ENCODE measurements at regions not wholly inside any gene's neighbourhood (a gene's known extent, or its start where the extent isn't known, plus 50 kb on each side); places are given as distances from the start of the nearest gene placed in this dataset.

DNA sequence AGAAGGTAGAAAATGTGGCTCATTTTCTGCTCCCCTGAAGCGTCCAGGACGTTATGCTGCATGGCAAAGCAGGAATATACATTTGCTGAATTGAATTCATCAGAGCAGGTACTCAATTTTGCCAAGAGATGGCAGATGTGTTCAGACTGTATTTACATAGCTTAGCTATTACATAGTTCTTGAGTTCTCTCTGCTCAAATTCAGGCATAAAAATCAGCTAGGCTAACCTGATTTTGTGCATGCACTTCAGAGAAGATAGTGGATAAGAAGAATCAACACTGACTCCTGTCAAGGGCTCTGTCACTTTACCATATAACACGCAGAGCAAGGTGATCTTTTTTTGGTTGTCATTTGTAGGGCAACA, 209.2 kb upstream of the FAM3C start:
- no peak overlapping the region for H3K4me3 ChIP-seq (ENCODE audit: low read depth in 1 of 5, low read length in 5 of 5)
- no peaks in the 10 kb centered on the region for H3K9me3 ChIP-seq (ENCODE audit: control insufficient read depth in 5 of 5, low read length in 5 of 5)
- no peak overlapping the region for H3K27ac ChIP-seq (ENCODE audit: low read depth, low read length)
- no peaks in the 10 kb centered on the region for H3K27me3 ChIP-seq (ENCODE audit: control insufficient read depth in 5 of 5, insufficient read depth in 4 of 5, low read length in 5 of 5)
- H3K4me1 ChIP-seq (ENCODE audit: control insufficient read depth in 5 of 5, insufficient read depth in 5 of 5, low read length in 5 of 5) = peaks cover 0 to 4% (median 0%) of the 10 kb centered on the region in 5 donors
- H3K9ac ChIP-seq (ENCODE audit: low read length in 5 of 5) = no peak overlapping the region
- no peaks in the 10 kb centered on the region for H3K36me3 ChIP-seq (ENCODE audit: control insufficient read depth in 5 of 5, insufficient read depth in 5 of 5, low read length in 5 of 5)

DNA sequence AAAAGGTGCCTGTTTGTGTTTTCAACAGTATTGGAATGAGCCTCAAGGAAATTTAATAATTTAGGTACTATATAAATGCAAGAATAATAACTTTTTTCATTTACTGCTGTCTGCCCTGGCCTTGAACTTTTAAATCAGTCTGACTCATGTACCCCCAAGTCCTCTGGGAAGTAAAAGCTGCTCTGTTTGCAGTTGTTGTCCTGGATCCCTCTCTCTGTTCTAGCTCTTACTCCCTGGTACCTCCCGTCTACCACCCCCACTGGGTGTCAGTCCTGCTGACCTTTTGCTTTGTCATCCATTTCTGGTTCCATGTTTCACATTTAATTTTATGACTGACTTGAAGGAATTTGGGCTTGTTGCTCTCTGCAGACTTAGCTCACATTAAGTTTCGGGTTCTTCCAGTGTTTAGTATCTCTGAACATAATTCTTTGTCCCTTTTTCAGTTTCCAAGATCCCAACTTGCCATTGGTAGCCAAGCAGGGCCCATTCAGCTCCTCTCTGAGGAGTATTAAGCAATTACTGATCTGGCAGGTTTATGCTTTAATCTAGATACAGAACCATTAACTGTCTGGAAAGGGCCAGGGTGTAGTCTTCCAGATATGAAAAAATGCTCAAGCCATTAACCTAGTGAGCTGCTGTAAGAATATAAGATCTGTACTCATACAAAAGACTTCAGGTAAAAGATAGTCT, 208.7 kb upstream of the FAM3C start:
- peaks cover 0 to 4% (median 0%) of the 10 kb centered on the region in 5 donors for H3K4me1 ChIP-seq (ENCODE audit: control insufficient read depth in 5 of 5, insufficient read depth in 5 of 5, low read length in 5 of 5)
- H3K27me3 ChIP-seq (ENCODE audit: control insufficient read depth in 5 of 5, insufficient read depth in 4 of 5, low read length in 5 of 5) = no peaks in the 10 kb centered on the region
- H3K27ac ChIP-seq (ENCODE audit: low read depth, low read length) = no peak overlapping the region
- H3K4me3 ChIP-seq (ENCODE audit: low read depth in 1 of 5, low read length in 5 of 5) = no peak overlapping the region
- H3K36me3 ChIP-seq (ENCODE audit: control insufficient read depth in 5 of 5, insufficient read depth in 5 of 5, low read length in 5 of 5) = no peaks in the 10 kb centered on the region
- no peak overlapping the region for H3K9ac ChIP-seq (ENCODE audit: low read length in 5 of 5)
- peaks cover 0 to 3% (median 2%) of the 10 kb centered on the region in 5 donors for H3K9me3 ChIP-seq (ENCODE audit: control insufficient read depth in 5 of 5, low read length in 5 of 5)

DNA sequence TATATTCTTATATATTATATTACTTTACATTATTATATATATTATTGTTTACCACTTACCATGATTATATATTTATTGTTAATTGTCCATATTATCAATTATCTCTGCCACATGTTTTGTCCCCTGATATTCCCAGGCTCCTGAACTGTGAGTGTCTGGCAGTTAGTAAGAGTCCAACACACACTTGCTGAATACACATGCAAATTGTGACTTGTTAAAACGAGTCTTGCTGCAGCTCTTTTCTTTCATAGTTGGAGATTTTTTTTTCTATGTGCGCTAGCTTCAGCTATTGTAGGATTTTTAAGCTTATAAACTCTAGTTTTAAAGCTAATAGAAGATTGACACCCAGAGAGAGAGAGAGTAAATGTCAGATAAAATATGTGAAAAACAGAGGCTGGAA, 207.8 kb upstream of the FAM3C start:
- Histone ChIP-seq H3K36me3 (ENCODE audit: control insufficient read depth in 5 of 5, insufficient read depth in 5 of 5, low read length in 5 of 5) (no peaks in the 10 kb centered on the region), H3K27ac (ENCODE audit: low read depth, low read length) (no peak overlapping the region), H3K4me1 (ENCODE audit: control insufficient read depth in 5 of 5, insufficient read depth in 5 of 5, low read length in 5 of 5) (peaks cover 0 to 4% (median 0%) of the 10 kb centered on the region in 5 donors)

DNA sequence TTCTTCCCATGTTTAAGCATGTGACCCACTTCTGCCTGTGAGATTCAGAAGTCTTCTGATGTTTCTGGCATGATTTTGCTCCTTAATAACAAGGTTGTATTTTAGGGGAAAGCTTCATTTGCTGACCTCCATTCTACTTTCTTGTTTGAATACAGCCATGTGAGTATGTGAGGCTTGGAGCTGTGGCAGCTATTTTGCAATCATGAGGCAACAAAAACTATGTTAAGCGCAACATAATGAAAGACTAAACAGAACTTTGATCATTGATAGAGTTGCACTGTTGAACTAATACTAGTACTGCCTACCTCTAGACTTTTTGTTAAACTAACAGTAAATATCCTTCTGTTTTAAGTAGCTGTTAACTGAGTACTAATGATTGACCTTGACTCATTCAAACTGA, 203.8 kb upstream of the FAM3C start:
- Histone ChIP-seq H3K4me1 (ENCODE audit: control insufficient read depth in 5 of 5, insufficient read depth in 5 of 5, low read length in 5 of 5) (peaks cover 0 to under 1% (median 0%) of the 10 kb centered on the region in 5 donors), H3K4me3 (ENCODE audit: low read depth in 1 of 5, low read length in 5 of 5) (no peak overlapping the region), H3K27me3 (ENCODE audit: control insufficient read depth in 5 of 5, insufficient read depth in 4 of 5, low read length in 5 of 5) (no peaks in the 10 kb centered on the region), H3K9me3 (ENCODE audit: control insufficient read depth in 5 of 5, low read length in 5 of 5) (peaks cover 3 to 9% (median 4%) of the 10 kb centered on the region in 5 donors), H3K9ac (ENCODE audit: low read length in 5 of 5) (no peak overlapping the region), H3K27ac (ENCODE audit: low read depth, low read length) (no peak overlapping the region), H3K36me3 (ENCODE audit: control insufficient read depth in 5 of 5, insufficient read depth in 5 of 5, low read length in 5 of 5) (no peaks in the 10 kb centered on the region)

More for the DNA sequence above, 207.8 kb upstream of the FAM3C start:
- no peaks in the 10 kb centered on the region for H3K27me3 ChIP-seq (ENCODE audit: control insufficient read depth in 5 of 5, insufficient read depth in 4 of 5, low read length in 5 of 5)
- H3K9me3 ChIP-seq (ENCODE audit: control insufficient read depth in 5 of 5, low read length in 5 of 5) = peaks cover 0 to 4% (median 3%) of the 10 kb centered on the region in 5 donors
- no peak overlapping the region for H3K9ac ChIP-seq (ENCODE audit: low read length in 5 of 5)
- H3K4me3 ChIP-seq (ENCODE audit: low read depth in 1 of 5, low read length in 5 of 5) = no peak overlapping the region

DNA sequence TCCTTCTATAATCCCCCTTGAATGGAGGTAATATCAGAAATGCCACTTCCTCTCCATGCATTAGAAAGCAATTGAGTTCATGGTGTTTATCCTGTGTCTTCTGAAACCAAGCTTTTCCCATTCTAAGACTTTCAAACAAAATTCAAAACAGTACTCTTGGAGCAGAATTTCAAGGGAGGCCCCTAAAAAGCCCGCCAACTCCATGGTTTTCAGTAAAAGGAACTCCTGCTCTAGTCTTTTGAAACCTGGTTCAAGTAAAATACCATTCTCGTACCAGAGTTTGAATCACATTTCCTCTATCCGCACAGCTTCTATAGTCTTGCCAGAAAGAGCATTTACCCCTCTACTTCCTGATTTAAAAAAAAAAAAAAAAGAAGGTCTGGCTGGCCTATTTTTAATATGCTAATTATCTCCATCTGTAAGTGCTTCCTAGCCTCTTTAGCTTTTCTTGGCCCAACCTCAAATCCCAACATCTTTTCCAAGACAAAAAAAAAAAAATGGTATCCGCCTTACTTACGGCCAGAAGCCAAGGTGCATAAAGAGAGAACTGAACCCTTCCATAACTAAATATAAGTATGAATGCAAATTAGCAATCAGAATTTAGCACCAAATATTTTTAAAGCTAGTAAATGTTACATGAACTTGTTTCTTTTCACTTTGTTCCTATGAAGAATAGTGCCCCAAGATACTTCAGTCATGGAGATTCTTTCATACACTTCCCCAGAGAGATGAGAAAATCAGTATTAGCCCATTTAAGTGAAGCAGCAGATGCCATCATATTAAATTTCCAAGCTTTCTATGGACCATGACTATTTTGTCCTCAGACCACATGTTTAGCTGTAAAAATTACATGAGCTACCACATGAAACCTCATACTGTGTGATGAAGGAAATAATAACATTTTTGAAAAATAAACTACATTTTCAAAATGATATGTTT, 199.9 kb upstream of the FAM3C start:
- no peaks in the 10 kb centered on the region for H3K27me3 ChIP-seq (ENCODE audit: control insufficient read depth in 5 of 5, insufficient read depth in 4 of 5, low read length in 5 of 5)
- H3K4me3 ChIP-seq (ENCODE audit: low read depth in 1 of 5, low read length in 5 of 5) = no peak overlapping the region
- no peaks in the 10 kb centered on the region for H3K36me3 ChIP-seq (ENCODE audit: control insufficient read depth in 5 of 5, insufficient read depth in 5 of 5, low read length in 5 of 5)
- peaks cover 3 to 14% (median 4%) of the 10 kb centered on the region in 5 donors for H3K9me3 ChIP-seq (ENCODE audit: control insufficient read depth in 5 of 5, low read length in 5 of 5)
- no peaks in the 10 kb centered on the region for H3K4me1 ChIP-seq (ENCODE audit: control insufficient read depth in 5 of 5, insufficient read depth in 5 of 5, low read length in 5 of 5)
- H3K9ac ChIP-seq (ENCODE audit: low read length in 5 of 5) = no peak overlapping the region
- H3K27ac ChIP-seq (ENCODE audit: low read depth, low read length) = no peak overlapping the region

DNA sequence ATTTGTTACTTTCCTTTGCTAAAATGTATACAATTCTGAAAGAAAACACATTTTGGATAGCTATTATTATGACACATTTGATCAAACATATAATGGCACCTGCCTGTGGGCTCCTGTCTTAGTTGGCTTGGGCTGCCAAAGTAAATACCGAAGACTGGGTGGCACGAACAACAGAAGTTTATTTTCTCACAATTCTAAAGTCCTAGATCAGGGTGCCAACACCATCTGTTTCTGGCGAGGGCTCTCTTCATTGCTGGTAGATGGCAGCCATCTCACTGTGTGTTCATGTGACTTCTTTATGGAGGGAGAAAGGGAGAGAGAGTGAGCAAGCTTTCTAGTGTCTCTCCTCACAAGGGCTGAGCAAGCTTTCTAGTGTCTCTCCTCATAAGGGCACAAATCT, 195.8 kb upstream of the FAM3C start:
- no peak overlapping the region for H3K9ac ChIP-seq (ENCODE audit: low read length in 5 of 5)
- peaks cover 0 to 5% (median 0%) of the 10 kb centered on the region in 5 donors for H3K9me3 ChIP-seq (ENCODE audit: control insufficient read depth in 5 of 5, low read length in 5 of 5)
- no peaks in the 10 kb centered on the region for H3K36me3 ChIP-seq (ENCODE audit: control insufficient read depth in 5 of 5, insufficient read depth in 5 of 5, low read length in 5 of 5)
- H3K4me3 ChIP-seq (ENCODE audit: low read depth in 1 of 5, low read length in 5 of 5) = no peak overlapping the region
- no peaks in the 10 kb centered on the region for H3K27me3 ChIP-seq (ENCODE audit: control insufficient read depth in 5 of 5, insufficient read depth in 4 of 5, low read length in 5 of 5)
- H3K27ac ChIP-seq (ENCODE audit: low read depth, low read length) = no peak overlapping the region
- no peaks in the 10 kb centered on the region for H3K4me1 ChIP-seq (ENCODE audit: control insufficient read depth in 5 of 5, insufficient read depth in 5 of 5, low read length in 5 of 5)

DNA sequence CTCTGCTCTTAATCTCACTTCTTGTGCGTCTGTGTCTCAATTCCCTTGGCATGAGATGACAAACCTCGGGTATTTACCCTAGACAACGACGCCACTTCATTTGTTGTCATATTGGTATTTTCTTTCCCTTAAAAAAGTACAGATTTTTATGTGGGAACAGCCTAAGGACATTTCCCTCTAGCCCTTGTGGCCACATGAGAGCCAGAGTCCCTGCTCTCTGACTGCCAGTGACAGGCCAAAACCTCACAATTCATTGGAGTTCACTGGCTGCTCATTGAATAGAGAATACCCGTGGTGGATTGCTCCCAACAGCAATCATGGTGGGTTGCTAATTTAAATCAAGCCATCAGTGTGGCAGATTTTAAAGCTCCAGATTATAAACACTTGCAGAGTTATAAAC, 191.3 kb upstream of the FAM3C start:
- H3K9ac ChIP-seq (ENCODE audit: low read length in 5 of 5) = no peak overlapping the region
- H3K27me3 ChIP-seq (ENCODE audit: control insufficient read depth in 5 of 5, insufficient read depth in 4 of 5, low read length in 5 of 5) = no peaks in the 10 kb centered on the region
- H3K36me3 ChIP-seq (ENCODE audit: control insufficient read depth in 5 of 5, insufficient read depth in 5 of 5, low read length in 5 of 5) = no peaks in the 10 kb centered on the region
- peaks cover 0 to 5% (median 0%) of the 10 kb centered on the region in 5 donors for H3K9me3 ChIP-seq (ENCODE audit: control insufficient read depth in 5 of 5, low read length in 5 of 5)
- no peak overlapping the region for H3K27ac ChIP-seq (ENCODE audit: low read depth, low read length)
- H3K4me3 ChIP-seq (ENCODE audit: low read depth in 1 of 5, low read length in 5 of 5) = no peak overlapping the region
- H3K4me1 ChIP-seq (ENCODE audit: control insufficient read depth in 5 of 5, insufficient read depth in 5 of 5, low read length in 5 of 5) = no peaks in the 10 kb centered on the region

DNA sequence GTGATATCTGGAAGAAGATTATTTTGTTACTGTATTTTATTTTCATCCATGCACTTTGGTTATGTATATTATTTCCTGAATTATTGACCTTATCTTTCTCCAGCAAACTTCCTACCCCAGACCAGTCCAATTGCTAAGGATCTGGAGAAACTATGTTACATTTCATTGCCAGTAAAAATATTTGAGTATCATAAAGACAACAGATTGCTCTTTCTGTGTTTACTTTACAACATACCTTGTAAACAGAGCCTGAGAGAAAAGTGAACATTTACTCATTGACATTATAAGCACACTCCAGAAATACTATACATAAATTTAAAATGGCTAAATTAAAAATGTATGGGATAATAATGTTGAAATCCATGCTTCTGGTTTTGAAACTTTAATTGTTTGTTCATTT, 186.2 kb upstream of the FAM3C start:
- no peaks in the 10 kb centered on the region for H3K36me3 ChIP-seq (ENCODE audit: control insufficient read depth in 5 of 5, insufficient read depth in 5 of 5, low read length in 5 of 5)
- peaks cover 0 to 3% (median 0%) of the 10 kb centered on the region in 5 donors for H3K27me3 ChIP-seq (ENCODE audit: control insufficient read depth in 5 of 5, insufficient read depth in 4 of 5, low read length in 5 of 5)
- H3K9ac ChIP-seq (ENCODE audit: low read length in 5 of 5) = no peak overlapping the region
- no peaks in the 10 kb centered on the region for H3K4me1 ChIP-seq (ENCODE audit: control insufficient read depth in 5 of 5, insufficient read depth in 5 of 5, low read length in 5 of 5)
- no peak overlapping the region for H3K27ac ChIP-seq (ENCODE audit: low read depth, low read length)
- H3K9me3 ChIP-seq (ENCODE audit: control insufficient read depth in 5 of 5, low read length in 5 of 5) = no peaks in the 10 kb centered on the region
- H3K4me3 ChIP-seq (ENCODE audit: low read depth in 1 of 5, low read length in 5 of 5) = no peak overlapping the region

DNA sequence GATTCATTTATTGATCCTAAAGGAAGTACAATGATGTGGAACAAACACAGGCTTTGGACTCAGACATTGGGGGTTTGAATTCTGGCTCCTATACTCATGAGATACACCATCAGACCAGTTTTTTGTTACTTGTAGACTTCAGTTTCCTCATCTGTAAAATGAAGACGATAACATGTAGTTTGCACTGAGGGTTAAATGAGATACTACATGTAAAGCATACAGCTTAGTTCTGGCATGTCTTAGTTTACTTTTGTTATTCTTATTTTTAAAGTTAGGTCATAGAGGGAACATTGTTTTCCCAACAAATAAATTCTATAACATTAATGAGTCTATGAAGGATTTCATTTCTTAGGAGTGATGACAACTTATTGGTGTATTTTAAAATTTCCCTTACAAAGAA, 183.5 kb upstream of the FAM3C start:
- Histone ChIP-seq H3K9ac (ENCODE audit: low read length in 5 of 5) (no peak overlapping the region), H3K36me3 (ENCODE audit: control insufficient read depth in 5 of 5, insufficient read depth in 5 of 5, low read length in 5 of 5) (no peaks in the 10 kb centered on the region), H3K27me3 (ENCODE audit: control insufficient read depth in 5 of 5, insufficient read depth in 4 of 5, low read length in 5 of 5) (peaks cover 0 to 3% (median 0%) of the 10 kb centered on the region in 5 donors), H3K4me1 (ENCODE audit: control insufficient read depth in 5 of 5, insufficient read depth in 5 of 5, low read length in 5 of 5) (no peaks in the 10 kb centered on the region), H3K9me3 (ENCODE audit: control insufficient read depth in 5 of 5, low read length in 5 of 5) (no peaks in the 10 kb centered on the region), H3K4me3 (ENCODE audit: low read depth in 1 of 5, low read length in 5 of 5) (no peak overlapping the region), H3K27ac (ENCODE audit: low read depth, low read length) (no peak overlapping the region)

DNA sequence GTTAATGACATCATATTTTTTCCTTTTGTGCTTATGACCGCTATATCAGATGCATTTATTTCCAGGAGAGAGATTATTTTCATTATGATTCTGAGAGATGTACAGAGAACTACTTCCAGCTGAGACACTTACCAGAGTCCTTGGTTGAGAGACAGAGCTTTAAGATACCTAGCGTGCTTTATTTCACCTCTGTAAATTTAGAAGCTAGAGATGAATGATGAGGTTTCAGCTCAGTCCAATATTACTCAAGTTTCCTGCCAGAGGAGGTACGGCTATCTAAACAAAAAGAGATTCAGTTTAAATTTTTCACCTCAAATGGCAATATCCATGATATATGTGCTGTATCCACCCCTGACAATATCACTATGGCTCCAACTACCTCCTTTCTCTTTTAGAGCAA, 182.6 kb upstream of the FAM3C start:
- Histone ChIP-seq H3K9me3 (ENCODE audit: control insufficient read depth in 5 of 5, low read length in 5 of 5) (no peaks in the 10 kb centered on the region), H3K27me3 (ENCODE audit: control insufficient read depth in 5 of 5, insufficient read depth in 4 of 5, low read length in 5 of 5) (peaks cover 0 to 3% (median 0%) of the 10 kb centered on the region in 5 donors), H3K4me3 (ENCODE audit: low read depth in 1 of 5, low read length in 5 of 5) (no peak overlapping the region), H3K27ac (ENCODE audit: low read depth, low read length) (no peak overlapping the region), H3K9ac (ENCODE audit: low read length in 5 of 5) (no peak overlapping the region), H3K4me1 (ENCODE audit: control insufficient read depth in 5 of 5, insufficient read depth in 5 of 5, low read length in 5 of 5) (no peaks in the 10 kb centered on the region), H3K36me3 (ENCODE audit: control insufficient read depth in 5 of 5, insufficient read depth in 5 of 5, low read length in 5 of 5) (no peaks in the 10 kb centered on the region)
